ENCODE measurements at regions not wholly inside any gene's neighbourhood (a gene's known extent, or its start where the extent isn't known, plus 50 kb on each side); places are given as distances from the start of the nearest gene placed in this dataset.

- no peak for TF ChIP-seq CTCF (conservative IDR thresholded peaks at IDR 0.05; ENCODE audit: low read depth, low read length)
- no peak for TF ChIP-seq EZH2 (IDR thresholded peaks at IDR 0.05; ENCODE audit: borderline replicate concordance, low read depth, low read length, poor library complexity, severe bottlenecking)
Measured at GRCh38 chr13:111555903-111556302, 235.5 kb downstream of the TEX29 start.
